RWPE1 (cell line): ENCODE measurements at regions not wholly inside any gene's neighbourhood (a gene's known extent, or its start where the extent isn't known, plus 50 kb on each side); places are given as distances from the start of the nearest gene placed in this dataset.

Experiments
- CTCF ChIA-PET: fragments of 350-600 bp; sonication (Branson Sonifier 250); formaldehyde crosslinking; extraction: SDS; loops from one replicate; lab custom pipeline; 2021; lab: Yijun Ruan, JAX
- POLR2A ChIA-PET: fragments of 400-600 bp; formaldehyde crosslinking; extraction: SDS; loops from one replicate; lab custom pipeline; 2020; ENCODE audit warnings: antibody characterized with exemption; ENCODE audit not compliant: low non-redundant PET; lab: Yijun Ruan, JAX
- DNase-seq: peaks from one replicate; pipeline ENCODE4 v3.0.0; 2012; ENCODE audit warnings: low spot score
- H3K27ac ChIP-seq: fragments of 450-650 bp; 2 replicates; pipeline ENCODE4 v1.5.1; 2017
- CTCF ChIP-seq: fragments of 450-650 bp; conservative IDR thresholded peaks from 2 replicates; pipeline ENCODE4 v1.5.1; 2017; ENCODE audit warnings: low read depth, mild to moderate bottlenecking

- DNase-seq: peak; percentile 86
- CTCF ChIA-PET: interaction anchor here (0.6 to 1.0 kb wide), 2 partner anchors 29 to 247 kb away, joined by 3 to 4 read pairs; no protein-coding TSS in a partner anchor
- POLR2A ChIA-PET: no interaction called here
- H3K27ac ChIP-seq: no peak overlapping the region
- no peak for TF ChIP-seq CTCF
These were observed 291.9 kb downstream of the COX7C start for GRCh38 chr5:86909418-86910295.

GRCh38 chr5:86917117-86917579 lies 299.4 kb downstream of the COX7C start:
- DNase-seq: peak; percentile 12
- ChIA-PET CTCF (interaction anchor here (0.5 to 0.9 kb wide), 2 partner anchors 25 to 1407 kb away, joined by 3 to 4 read pairs; no protein-coding TSS in a partner anchor), POLR2A (no interaction called here)
- no peak for TF ChIP-seq CTCF
- no peak overlapping the region for H3K27ac ChIP-seq

GRCh38 chr5:86918246-86918645 lies 300.5 kb downstream of the COX7C start:
- no peak overlapping the region for H3K27ac ChIP-seq
- DNase-seq: no peak
- POLR2A ChIA-PET: no interaction called here
- no peak for TF ChIP-seq CTCF
- CTCF ChIA-PET: no interaction called here

GRCh38 chr5:86926033-86926432 lies 308.3 kb downstream of the COX7C start:
- DNase-seq: no peak
- ChIA-PET POLR2A (no interaction called here), CTCF (interaction anchor here (0.7 kb wide), 1 partner anchor 901 kb away, joined by 5 read pairs; no protein-coding TSS in a partner anchor)
- H3K27ac ChIP-seq: no peak overlapping the region
- no peak for TF ChIP-seq CTCF

- POLR2A ChIA-PET: no interaction called here
- TF ChIP-seq CTCF: no peak
- CTCF ChIA-PET: no interaction called here
- DNase-seq: no peak
- H3K27ac ChIP-seq: no peak overlapping the region
These were observed 311.5 kb downstream of the COX7C start for GRCh38 chr5:86929123-86929766.

GRCh38 chr5:86951761-86952160 lies 315.9 kb upstream of the RASA1 start:
- TF ChIP-seq CTCF: no peak
- no peak overlapping the region for H3K27ac ChIP-seq
- ChIA-PET POLR2A (no interaction called here), CTCF (no interaction called here)
- DNase-seq: no peak
